Activated CD4-positive, alpha-beta T cell treated with anti-CD3 and anti-CD28 coated beads, Interleukin-2, amount 10 ng/mL, durations not matched to agents 7 days and 5 days (primary cell): ENCODE measurements at regions not wholly inside any gene's neighbourhood (a gene's known extent, or its start where the extent isn't known, plus 50 kb on each side); places are given as distances from the start of the nearest gene placed in this dataset.
"Not testable (repeated sequence)": the region's sequence is repeated elsewhere in the genome, so short reads cannot be mapped to it uniquely, and the experiment has no call there.

Experiments used
- CTCF ChIA-PET: fragments of 350-600 bp; sonication (Branson Sonifier 250); formaldehyde crosslinking; loops from one replicate; lab custom pipeline; 2021; ENCODE audit warnings: antibody characterized with exemption; lab: Charles Lee
- POLR2A ChIA-PET: fragments of 350-600 bp; sonication (Branson Sonifier 250); formaldehyde crosslinking; loops from one replicate; lab custom pipeline; 2021; ENCODE audit warnings: antibody characterized with exemption; lab: Charles Lee
- DNase-seq: peaks from one replicate; pipeline ENCODE4 v3.0.0-alpha.2; 2020
- H3K27ac Mint-ChIP-seq: one replicate; pipeline ENCODE4 v1.8.0; 2021; ENCODE audit warnings: mild to moderate bottlenecking, moderate library complexity, mixed read lengths
- H3K27me3 Mint-ChIP-seq: one replicate; pipeline ENCODE4 v1.8.0; 2021; ENCODE audit warnings: mixed read lengths
- H3K36me3 Mint-ChIP-seq: one replicate; pipeline ENCODE4 v1.8.0; 2021; ENCODE audit warnings: low read depth, mixed read lengths
- H3K4me1 Mint-ChIP-seq: one replicate; pipeline ENCODE4 v1.8.0; 2021; ENCODE audit warnings: mixed read lengths
- H3K4me3 Mint-ChIP-seq: one replicate; pipeline ENCODE4 v1.8.0; 2021; ENCODE audit warnings: mild to moderate bottlenecking, moderate library complexity, mixed read lengths
- H3K9me3 Mint-ChIP-seq: one replicate; pipeline ENCODE4 v1.8.0; 2021; ENCODE audit warnings: mixed read lengths

- DNase-seq = no peak
- Mint-ChIP-seq H3K4me3 (no peak overlapping the region), H3K27ac (no peak overlapping the region), H3K27me3 (no peaks in the 10 kb centered on the region), H3K36me3 (peaks cover 15% of the 10 kb centered on the region), H3K9me3 (no peaks in the 10 kb centered on the region), H3K4me1 (peaks cover 24% of the 10 kb centered on the region)
- ChIA-PET CTCF (no interaction called here), POLR2A (no interaction called here)
These were observed 147.3 kb upstream of the KCNJ18 start for GRCh38 chr17:21545064-21545463.

GRCh38 chr17:21548236-21548635 lies 144.1 kb upstream of the KCNJ18 start:
- ChIA-PET CTCF (interaction anchor here (2.2 kb wide), 1 partner anchor 91 kb away, joined by 7 read pairs; no protein-coding TSS in a partner anchor), POLR2A (no interaction called here)
- DNase-seq = no peak
- peaks cover 35% of the 10 kb centered on the region for H3K4me1 Mint-ChIP-seq
- peaks cover 8% of the 10 kb centered on the region for H3K27me3 Mint-ChIP-seq
- peaks cover 1% of the 10 kb centered on the region for H3K9me3 Mint-ChIP-seq
- no peak overlapping the region for H3K4me3 Mint-ChIP-seq
- peaks cover 15% of the 10 kb centered on the region for H3K36me3 Mint-ChIP-seq
- H3K27ac Mint-ChIP-seq = no peak overlapping the region

GRCh38 chr17:21549107-21549687 lies 143.1 kb upstream of the KCNJ18 start:
- Mint-ChIP-seq H3K4me3 (peak overlapping the region; percentile 54), H3K27ac (no peak overlapping the region), H3K27me3 (peaks cover 12% of the 10 kb centered on the region), H3K9me3 (peaks cover 7% of the 10 kb centered on the region), H3K36me3 (peaks cover 12% of the 10 kb centered on the region), H3K4me1 (peaks cover 35% of the 10 kb centered on the region)
- ChIA-PET POLR2A (interaction anchor here (0.6 kb wide), 1 partner anchor 91 kb away, joined by 4 read pairs; no protein-coding TSS in a partner anchor), CTCF (interaction anchor here (0.6 to 2.2 kb wide), 2 partner anchors 25 to 92 kb away, joined by 4 to 7 read pairs; no protein-coding TSS in a partner anchor)
- DNase-seq = no peak

GRCh38 chr17:21550031-21550430 lies 142.3 kb upstream of the KCNJ18 start:
- POLR2A ChIA-PET = interaction anchor here (0.6 kb wide), 1 partner anchor 92 kb away, joined by 4 read pairs; no protein-coding TSS in a partner anchor
- Mint-ChIP-seq H3K27me3 (peaks cover 14% of the 10 kb centered on the region), H3K4me3 (peak overlapping the region; percentile 79), H3K4me1 (peaks cover 35% of the 10 kb centered on the region)
- not testable (repeated sequence) for H3K36me3 Mint-ChIP-seq, H3K27ac Mint-ChIP-seq, DNase-seq, H3K9me3 Mint-ChIP-seq
- CTCF ChIA-PET = interaction anchor here (0.6 kb wide), 1 partner anchor 26 kb away, joined by 4 read pairs; no protein-coding TSS in a partner anchor

GRCh38 chr17:21551081-21551881 lies 141.0 kb upstream of the KCNJ18 start:
- peaks cover 29% of the 10 kb centered on the region for H3K4me1 Mint-ChIP-seq
- peaks cover 11% of the 10 kb centered on the region for H3K9me3 Mint-ChIP-seq
- peaks cover 18% of the 10 kb centered on the region for H3K27me3 Mint-ChIP-seq
- H3K4me3 Mint-ChIP-seq = peak overlapping the region; percentile 79
- DNase-seq = peak; percentile 75
- ChIA-PET POLR2A (interaction anchor here (0.6 kb wide), 1 partner anchor 353 kb away, joined by 5 read pairs; no protein-coding TSS in a partner anchor), CTCF (interaction anchor here (1.8 kb wide), 1 partner anchor 94 kb away, joined by 9 read pairs; no protein-coding TSS in a partner anchor)
- H3K36me3 Mint-ChIP-seq = peaks cover 5% of the 10 kb centered on the region
- peak overlapping the region; percentile 38 for H3K27ac Mint-ChIP-seq

GRCh38 chr17:21558921-21559320 lies 133.4 kb upstream of the KCNJ18 start:
- H3K36me3 Mint-ChIP-seq, H3K4me1 Mint-ChIP-seq, POLR2A ChIA-PET, DNase-seq, H3K4me3 Mint-ChIP-seq, CTCF ChIA-PET, H3K27ac Mint-ChIP-seq: not testable (repeated sequence)
- Mint-ChIP-seq H3K27me3 (peaks cover 12% of the 10 kb centered on the region), H3K9me3 (peaks cover 16% of the 10 kb centered on the region)

GRCh38 chr17:21564262-21564661 lies 128.1 kb upstream of the KCNJ18 start:
- ChIA-PET POLR2A (no interaction called here), CTCF (no interaction called here)
- no peaks in the 10 kb centered on the region for H3K4me1 Mint-ChIP-seq
- no peaks in the 10 kb centered on the region for H3K27me3 Mint-ChIP-seq
- H3K36me3 Mint-ChIP-seq = no peaks in the 10 kb centered on the region
- no peak for DNase-seq
- no peak overlapping the region for H3K27ac Mint-ChIP-seq
- no peak overlapping the region for H3K4me3 Mint-ChIP-seq
- H3K9me3 Mint-ChIP-seq = peaks cover 3% of the 10 kb centered on the region

- CTCF ChIA-PET, H3K9me3 Mint-ChIP-seq, H3K4me1 Mint-ChIP-seq, H3K27ac Mint-ChIP-seq, H3K36me3 Mint-ChIP-seq, POLR2A ChIA-PET, H3K4me3 Mint-ChIP-seq, H3K27me3 Mint-ChIP-seq, DNase-seq: not testable (repeated sequence)
These were observed 127.6 kb upstream of the KCNJ18 start for GRCh38 chr17:21564757-21565156.

GRCh38 chr17:21570427-21570826 lies 121.9 kb upstream of the KCNJ18 start:
- H3K27ac Mint-ChIP-seq, POLR2A ChIA-PET, H3K36me3 Mint-ChIP-seq, DNase-seq, CTCF ChIA-PET, H3K4me3 Mint-ChIP-seq, H3K9me3 Mint-ChIP-seq, H3K27me3 Mint-ChIP-seq: not testable (repeated sequence)
- peaks cover 12% of the 10 kb centered on the region for H3K4me1 Mint-ChIP-seq

GRCh38 chr17:21572148-21572547 lies 120.2 kb upstream of the KCNJ18 start:
- CTCF ChIA-PET, DNase-seq, H3K27me3 Mint-ChIP-seq, H3K36me3 Mint-ChIP-seq, H3K9me3 Mint-ChIP-seq, H3K27ac Mint-ChIP-seq, POLR2A ChIA-PET, H3K4me3 Mint-ChIP-seq: not testable (repeated sequence)
- H3K4me1 Mint-ChIP-seq = peaks cover 12% of the 10 kb centered on the region

- CTCF ChIA-PET, H3K9me3 Mint-ChIP-seq, DNase-seq, H3K27me3 Mint-ChIP-seq, H3K36me3 Mint-ChIP-seq: not testable (repeated sequence)
- Mint-ChIP-seq H3K4me3 (peak overlapping the region; percentile 65), H3K4me1 (peaks cover 12% of the 10 kb centered on the region), H3K27ac (peak overlapping the region; percentile 55)
- POLR2A ChIA-PET = interaction anchor here (0.6 kb wide), 1 partner anchor 13 kb away, joined by 3 read pairs; no protein-coding TSS in a partner anchor
These were observed 118.9 kb upstream of the KCNJ18 start for GRCh38 chr17:21573271-21573960.

- peak overlapping the region; percentile 55 for H3K27ac Mint-ChIP-seq
- H3K9me3 Mint-ChIP-seq = peaks cover 8% of the 10 kb centered on the region
- H3K4me3 Mint-ChIP-seq = peak overlapping the region; percentile 65
- peaks cover 5% of the 10 kb centered on the region for H3K27me3 Mint-ChIP-seq
- H3K4me1 Mint-ChIP-seq = peaks cover 12% of the 10 kb centered on the region
- peak; percentile 73 for DNase-seq
- H3K36me3 Mint-ChIP-seq = no peaks in the 10 kb centered on the region
- ChIA-PET POLR2A (no interaction called here), CTCF (no interaction called here)
These were observed 118.2 kb upstream of the KCNJ18 start for GRCh38 chr17:21573961-21574610.
